ENCODE measurements at regions not wholly inside any gene's neighbourhood (a gene's known extent, or its start where the extent isn't known, plus 50 kb on each side); places are given as distances from the start of the nearest gene placed in this dataset.

GRCh38 chr13:106302843-106303242 lies 232.6 kb downstream of the EFNB2 start (continued):
- no peak for TF ChIP-seq CTCF (conservative IDR thresholded peaks at IDR 0.05; ENCODE audit: low read depth in 2 of 2)
- no peak for TF ChIP-seq NANOG (IDR thresholded peaks at IDR 0.05; ENCODE audit: borderline replicate concordance)
- TF ChIP-seq REST (IDR thresholded peaks at IDR 0.05; ENCODE audit: unreplicated experiment), result no peak
- TF ChIP-seq STAT1 (IDR thresholded peaks at IDR 0.05; ENCODE audit: unreplicated experiment), result no peak

GRCh38 chr13:106302011-106302410 lies 233.5 kb downstream of the EFNB2 start:
- Histone ChIP-seq H3F3A (replicated peaks; ENCODE audit: low read depth) (no peaks in the 10 kb centered on the region), H3K4me1 (ENCODE audit: insufficient read depth) (peaks cover 16% of the 10 kb centered on the region), H3K27ac (ENCODE audit: low read depth) (no peak overlapping the region), H3K36me3 (ENCODE audit: insufficient read depth) (peaks cover 2% of the 10 kb centered on the region; the same call in 1 of the 2 replicates), H4K20me1 (replicated peaks; ENCODE audit: insufficient read depth) (no peaks in the 10 kb centered on the region), H3K4me3 (no peak overlapping the region), H3K9me2 (ENCODE audit: insufficient read depth) (peaks cover 10% of the 10 kb centered on the region; the same call in 1 of the 2 replicates), H3K79me2 (replicated peaks; ENCODE audit: insufficient read depth) (no peaks in the 10 kb centered on the region), H2AFZ (no peak overlapping the region), H3K4me2 (peak overlapping the region; percentile 9; the same call in 1 of the 2 replicates), H3K27me3 (ENCODE audit: insufficient read depth) (no peaks in the 10 kb centered on the region)
- ATAC-seq (peak; percentile 59), DNase-seq (ENCODE audit: low spot score) (peak; percentile 11)
- Mint-ChIP-seq H3K4me3 (no peak overlapping the region), H3K27ac (no peak overlapping the region), H3K27me3 (ENCODE audit: insufficient read depth, low read depth, poor library complexity) (peaks cover 6% of the 10 kb centered on the region), H3K36me3 (ENCODE audit: low read depth) (peaks cover 60% of the 10 kb centered on the region), H3K9me3 (peaks cover 54% of the 10 kb centered on the region), H3K4me1 (peaks cover 9% of the 10 kb centered on the region; the same call in 2 of the 3 replicates)
- TF ChIP-seq CTCF (conservative IDR thresholded peaks at IDR 0.05; ENCODE audit: low read depth in 2 of 2), result no peak
- TF ChIP-seq JUNB (IDR thresholded peaks at IDR 0.05; ENCODE audit: unreplicated experiment), result no peak

Measured in GM23338 (cell line).